Endodermal cell (in vitro differentiated cells): ENCODE measurements at regions not wholly inside any gene's neighbourhood (a gene's known extent, or its start where the extent isn't known, plus 50 kb on each side); places are given as distances from the start of the nearest gene placed in this dataset.
"Not testable (repeated sequence)": the region's sequence is repeated elsewhere in the genome, so short reads cannot be mapped to it uniquely, and the experiment has no call there.

ENCODE experiments used
- DNase-seq: peaks from one replicate; pipeline ENCODE4 v3.0.0-alpha.2; 2017
- H3K27ac ChIP-seq: 2 replicates; pipeline ENCODE4 v1.5.1; 2013; ENCODE audit warnings: mild to moderate bottlenecking, low read depth, low read length, moderate library complexity
- H3K27me3 ChIP-seq: 2 replicates; pipeline ENCODE4 v1.6.1; 2013; ENCODE audit warnings: mild to moderate bottlenecking, low read length, moderate library complexity; ENCODE audit not compliant: insufficient read depth, control insufficient read depth, poor library complexity, severe bottlenecking
- H3K36me3 ChIP-seq: 2 replicates; pipeline ENCODE4 v1.7.0; 2013; ENCODE audit warnings: mild to moderate bottlenecking, low read length, moderate library complexity; ENCODE audit not compliant: control insufficient read depth, insufficient read depth
- H3K4me1 ChIP-seq: one replicate; pipeline ENCODE4 v1.7.0; 2013; ENCODE audit warnings: low read length; ENCODE audit not compliant: control insufficient read depth, insufficient read depth
- H3K4me3 ChIP-seq: 2 replicates; pipeline ENCODE4 v1.5.1; 2013; ENCODE audit warnings: mild to moderate bottlenecking, low read length, moderate library complexity
- H3K9ac ChIP-seq: 2 replicates; pipeline ENCODE4 v1.6.1; 2013; ENCODE audit warnings: mild to moderate bottlenecking, low read length, moderate library complexity; ENCODE audit not compliant: poor library complexity, severe bottlenecking; ENCODE audit errors: extremely low read depth
- H3K9me3 ChIP-seq: 2 replicates; pipeline ENCODE4 v1.6.1; 2013; ENCODE audit warnings: mild to moderate bottlenecking, low read length, moderate library complexity; ENCODE audit not compliant: control insufficient read depth
- H3K27ac Mint-ChIP-seq: 2 replicates; pipeline ENCODE4 v1.8.0; 2020; ENCODE audit warnings: mixed read lengths
- H3K27me3 Mint-ChIP-seq: 2 replicates; pipeline ENCODE4 v1.8.0; 2021; ENCODE audit warnings: mild to moderate bottlenecking, mixed read lengths; ENCODE audit not compliant: insufficient read depth
- H3K36me3 Mint-ChIP-seq: 2 replicates; pipeline ENCODE4 v1.8.0; 2020; ENCODE audit warnings: low read depth, mixed read lengths
- H3K4me1 Mint-ChIP-seq: 2 replicates; pipeline ENCODE4 v1.8.0; 2020; ENCODE audit warnings: mixed read lengths
- H3K4me3 Mint-ChIP-seq: 2 replicates; pipeline ENCODE4 v1.8.0; 2020; ENCODE audit warnings: mild to moderate bottlenecking, moderate library complexity, mixed read lengths
- H3K9me3 Mint-ChIP-seq: 2 replicates; pipeline ENCODE4 v1.8.0; 2020; ENCODE audit warnings: mild to moderate bottlenecking, mixed read lengths
- CTCF ChIP-seq: fragments of 200-600 bp; sonication (generic); conservative IDR thresholded peaks from 2 replicates; pipeline ENCODE4 v1.5.0; 2021; ENCODE audit warnings: antibody characterized with exemption, mild to moderate bottlenecking
- WGBS, 2 experiments: methylation state at CpG; one replicate each; pipeline versions ENCODE4 v1.1.5 to v1.1.7; 2013; ENCODE audit warnings: missing lambda C conversion rate in 2 of 2, mixed read lengths in 1 of 2; ENCODE audit not compliant: insufficient coverage in 1 of 2, insufficient read length in 1 of 2; 5-methylcytosine and 5-hydroxymethylcytosine counted together

GRCh38 chr6:74892091-74892490, 313.8 kb downstream of the COL12A1 start:
- Histone ChIP-seq H3K36me3 (no peaks in the 10 kb centered on the region), H3K4me3 (no peak overlapping the region), H3K9ac (no peak overlapping the region), H3K27me3 (no peaks in the 10 kb centered on the region), H3K9me3 (no peaks in the 10 kb centered on the region), H3K4me1 (no peaks in the 10 kb centered on the region), H3K27ac (no peak overlapping the region)
- WGBS, 2 experiments: 96% methylated on average over 4 of the region's 5 CpGs; no CpG with 5 or more reads in 1 of the 2 experiments
- Mint-ChIP-seq H3K9me3 (no peaks in the 10 kb centered on the region), H3K36me3 (no peaks in the 10 kb centered on the region), H3K4me1 (no peaks in the 10 kb centered on the region), H3K27ac (no peak overlapping the region), H3K27me3 (no peaks in the 10 kb centered on the region), H3K4me3 (no peak overlapping the region)
- TF ChIP-seq CTCF: no peak
- no peak for DNase-seq

- H3K9ac ChIP-seq: no peak overlapping the region
- H3K4me3 Mint-ChIP-seq: no peak overlapping the region
- H3K9me3 ChIP-seq: no peaks in the 10 kb centered on the region
- H3K9me3 Mint-ChIP-seq: no peaks in the 10 kb centered on the region
- H3K27ac Mint-ChIP-seq: no peak overlapping the region
- H3K36me3 Mint-ChIP-seq: no peaks in the 10 kb centered on the region
- no peaks in the 10 kb centered on the region for H3K27me3 Mint-ChIP-seq
- no peaks in the 10 kb centered on the region for H3K4me1 Mint-ChIP-seq
- H3K4me3 ChIP-seq: no peak overlapping the region
- no peak overlapping the region for H3K27ac ChIP-seq
- H3K4me1 ChIP-seq: no peaks in the 10 kb centered on the region
- DNase-seq: no peak
- no peak for TF ChIP-seq CTCF
- no peaks in the 10 kb centered on the region for H3K27me3 ChIP-seq
- WGBS, 2 experiments: 87 to 92% methylated on average over 3 to 4 of the region's 4 CpGs
- no peaks in the 10 kb centered on the region for H3K36me3 ChIP-seq
Measured at GRCh38 chr6:74891349-74891831, 314.5 kb downstream of the COL12A1 start.

GRCh38 chr6:74889635-74890034, 316.2 kb downstream of the COL12A1 start:
- Histone ChIP-seq H3K36me3 (no peaks in the 10 kb centered on the region), H3K27me3 (no peaks in the 10 kb centered on the region), H3K4me1 (no peaks in the 10 kb centered on the region), H3K27ac (no peak overlapping the region), H3K4me3 (no peak overlapping the region), H3K9ac (no peak overlapping the region), H3K9me3 (no peaks in the 10 kb centered on the region)
- Mint-ChIP-seq H3K4me1 (no peaks in the 10 kb centered on the region), H3K36me3 (no peaks in the 10 kb centered on the region), H3K27ac (no peak overlapping the region), H3K9me3 (no peaks in the 10 kb centered on the region), H3K4me3 (no peak overlapping the region), H3K27me3 (no peaks in the 10 kb centered on the region)
- no peak for TF ChIP-seq CTCF
- DNase-seq: no peak

GRCh38 chr6:74888741-74889140, 317.1 kb downstream of the COL12A1 start:
- H3K9me3 Mint-ChIP-seq, H3K36me3 ChIP-seq, H3K27ac ChIP-seq, H3K4me1 Mint-ChIP-seq, H3K9ac ChIP-seq, H3K36me3 Mint-ChIP-seq, H3K4me1 ChIP-seq, H3K27ac Mint-ChIP-seq, H3K27me3 Mint-ChIP-seq, H3K9me3 ChIP-seq, H3K4me3 ChIP-seq, H3K27me3 ChIP-seq, H3K4me3 Mint-ChIP-seq: not testable (repeated sequence)
- DNase-seq: peak; percentile 57
- WGBS, 2 experiments: 94 to 100% methylated on average over 5 to 6 of the region's 6 CpGs
